HCT116 (cell line): ENCODE measurements at regions not wholly inside any gene's neighbourhood (a gene's known extent, or its start where the extent isn't known, plus 50 kb on each side); places are given as distances from the start of the nearest gene placed in this dataset.

ENCODE experiments used
- ATAC-seq: fragments of 200-7000 bp; cut with Tn5 transposase; 2 replicates; pipeline ENCODE4 v1.9.1; 2020; ENCODE audit warnings: mild to moderate bottlenecking, moderate library complexity
- BruUV-seq: library from RNA; stranded (reverse); fragments of 400-500 nt; replicated peaks from 2 replicates; lab custom pipeline; 2021; lab: Mats Ljungman, UMichigan
- CTCF ChIA-PET: fragments of 300-600 bp; sonication (Branson Sonifier 250); formaldehyde crosslinking; loops from one replicate; lab custom pipeline; 2021; ENCODE audit warnings: antibody characterized with exemption; lab: Charles Lee
- POLR2A ChIA-PET: fragments of 300-600, 350-600 bp; sonication (Branson Sonifier 250); formaldehyde crosslinking; loops from one replicate; lab custom pipeline; 2021; ENCODE audit warnings: antibody characterized with exemption; lab: Charles Lee
- RAD21 ChIA-PET, 2 experiments: fragments of 300-600 bp; sonication (Branson Sonifier 250); formaldehyde crosslinking; loops; one replicate each; lab custom pipeline; 2023; ENCODE audit warnings: low total read pairs in 2 of 2; ENCODE audit not compliant: uncharacterized antibody in 2 of 2, unreplicated experiment in 2 of 2, low non-redundant PET in 1 of 2; lab: Charles Lee
- DNase-seq: peaks from one replicate; pipeline ENCODE4 v3.0.0-alpha.2; 2010; ENCODE audit warnings: low read depth, low spot score
- H2AFZ ChIP-seq: fragments of 200-600 bp; shearing (Covaris generic), sonication (generic); 2 replicates; pipeline ENCODE4 v1.6.1; 2017; ENCODE audit warnings: low read depth, mixed run types, mixed read lengths, antibody characterized with exemption, low read length; ENCODE audit not compliant: poor library complexity, severe bottlenecking
- H3K27ac ChIP-seq: 2 replicates; pipeline ENCODE4 v1.5.1; 2012; ENCODE audit warnings: low read depth, low read length
- H3K27me3 ChIP-seq: fragments of 200-600 bp; sonication (generic); 2 replicates; pipeline ENCODE4 v1.6.1; 2016; ENCODE audit warnings: mixed run types, low read length, mixed read lengths; ENCODE audit not compliant: insufficient read depth
- H3K36me3 ChIP-seq, 2 experiments: fragments of 200-500 bp in 1 of 2; fragments of 200-600 bp in 1 of 2; sonication (Bioruptor generic) in 1 of 2; sonication (generic) in 1 of 2; 2 replicates each; pipeline versions ENCODE4 v1.5.1 to v1.6.1; 2014 to 2016; ENCODE audit warnings: low read length in 2 of 2, inconsistent platforms in 1 of 2, mixed read lengths in 1 of 2, mixed run types in 1 of 2; ENCODE audit not compliant: insufficient read depth in 2 of 2, control insufficient read depth in 1 of 2
- H3K4me1 ChIP-seq, 2 experiments: fragments of 200-600 bp in 1 of 2; sonication (generic) in 1 of 2; 2 replicates each; pipeline versions ENCODE4 v1.5.1 to v1.6.1; 2012 to 2017; ENCODE audit warnings: low read length in 2 of 2, inconsistent platforms in 1 of 2, mild to moderate bottlenecking in 1 of 2, mixed read lengths in 1 of 2, mixed run types in 1 of 2, moderate library complexity in 1 of 2; ENCODE audit not compliant: insufficient read depth in 2 of 2, control insufficient read depth in 1 of 2
- H3K4me2 ChIP-seq: fragments of 200-600 bp; sonication (generic); 2 replicates; pipeline ENCODE4 v1.6.1; 2017; ENCODE audit warnings: mixed run types, low read length, mixed read lengths
- H3K4me3 ChIP-seq, 2 experiments: fragments of 200-600 bp in 1 of 2; sonication (generic) in 1 of 2; replicated peaks in 1 of 2; 2 replicates each; pipeline ENCODE4 v1.5.1; 2011 to 2016; ENCODE audit warnings: low read length in 2 of 2, control low read depth in 1 of 2, low read depth in 1 of 2, mild to moderate bottlenecking in 1 of 2, mixed read lengths in 1 of 2, mixed run types in 1 of 2
- H3K79me2 ChIP-seq: fragments of 200-600 bp; sonication (generic); 2 replicates; pipeline ENCODE4 v1.6.1; 2017; ENCODE audit warnings: mild to moderate bottlenecking, mixed run types, low read length, moderate library complexity, mixed read lengths; ENCODE audit not compliant: insufficient read depth
- H3K9ac ChIP-seq: fragments of 200-600 bp; sonication (generic); 2 replicates; pipeline ENCODE4 v1.6.1; 2016; ENCODE audit warnings: low read length, mixed read lengths
- H3K9me2 ChIP-seq: fragments of 200-600 bp; sonication (generic), shearing (Covaris generic); 2 replicates; pipeline ENCODE4 v1.6.1; 2017; ENCODE audit warnings: mixed run types, mild to moderate bottlenecking, moderate library complexity; ENCODE audit not compliant: insufficient read depth
- H3K9me3 ChIP-seq, 2 experiments: fragments of 200-500 bp in 1 of 2; fragments of 200-600 bp in 1 of 2; sonication (Bioruptor generic) in 1 of 2; sonication (generic) in 1 of 2; 2 replicates each; pipeline ENCODE4 v1.6.1; 2014 to 2017; ENCODE audit warnings: low read length in 2 of 2, mixed read lengths in 2 of 2, inconsistent platforms in 1 of 2, low read depth in 1 of 2, mild to moderate bottlenecking in 1 of 2, mixed run types in 1 of 2, moderate library complexity in 1 of 2; ENCODE audit not compliant: control insufficient read depth in 1 of 2, insufficient read depth in 1 of 2
- H4K20me1 ChIP-seq: fragments of 200-600 bp; sonication (generic), shearing (Covaris generic); 2 replicates; pipeline ENCODE4 v1.6.1; 2017; ENCODE audit warnings: mixed run types, mild to moderate bottlenecking, moderate library complexity; ENCODE audit not compliant: insufficient read depth
- CBX3 ChIP-seq: IDR thresholded peaks from 2 replicates; pipeline ENCODE4 v1.6.1; 2012; ENCODE audit warnings: low read depth
- EZH2 ChIP-seq: fragments of 200-600 bp; sonication (generic); IDR thresholded peaks from 2 replicates; pipeline ENCODE4 v1.6.1; 2017; ENCODE audit warnings: antibody characterized with exemption, mixed run types
- EZH2phosphoT487 ChIP-seq: fragments of 200-600 bp; IDR thresholded peaks from 2 replicates; pipeline ENCODE4 v1.6.1; 2018; ENCODE audit warnings: antibody characterized with exemption, borderline replicate concordance
- POLR2A ChIP-seq: IDR thresholded peaks from 2 replicates; pipeline ENCODE4 v1.7.0; 2011; ENCODE audit warnings: borderline replicate concordance; ENCODE audit not compliant: insufficient read depth, insufficient read length; ENCODE audit errors: extremely low read depth
- POLR2AphosphoS5 ChIP-seq: IDR thresholded peaks from 2 replicates; pipeline ENCODE4 v1.6.1; 2011; ENCODE audit warnings: mild to moderate bottlenecking, low read depth, low read length, moderate library complexity
- RAD21 ChIP-seq: IDR thresholded peaks from 2 replicates; pipeline ENCODE4 v1.6.1; 2012; ENCODE audit warnings: low read depth, mild to moderate bottlenecking
- SP1 ChIP-seq: IDR thresholded peaks from 2 replicates; pipeline ENCODE4 v1.6.1; 2012; ENCODE audit warnings: low read depth
- SRF ChIP-seq: IDR thresholded peaks from 2 replicates; pipeline ENCODE4 v1.6.1; 2012; ENCODE audit warnings: low read depth
- TCF7L2 ChIP-seq: IDR thresholded peaks from 2 replicates; pipeline ENCODE4 v1.7.0; 2011; ENCODE audit warnings: borderline replicate concordance, inconsistent platforms; ENCODE audit not compliant: insufficient read depth, insufficient read length; ENCODE audit errors: extremely low read depth
- YY1 ChIP-seq: IDR thresholded peaks from 2 replicates; pipeline ENCODE4 v1.6.1; 2011; ENCODE audit warnings: low read length, low read depth, moderate library complexity, mild to moderate bottlenecking; ENCODE audit not compliant: insufficient replicate concordance; ENCODE audit errors: extremely low read depth
- ZNF274 ChIP-seq: fragments of 200-500 bp; sonication (Bioruptor generic); IDR thresholded peaks from 2 replicates; pipeline ENCODE4 v1.6.1; 2014; ENCODE audit warnings: mild to moderate bottlenecking, low read depth, low read length, inconsistent platforms
- intact Hi-C: fragments of 100-400 bp; cut with micrococcal nuclease; formaldehyde crosslinking; loops from 2 replicates; pipeline ENCODE4 v1.10.0; 2022
- TF ChIP-seq, protein P1 (sequence below): IDR thresholded peaks from 2 replicates; pipeline ENCODE4 v1.6.1; 2012; ENCODE audit warnings: low read depth

DNA sequence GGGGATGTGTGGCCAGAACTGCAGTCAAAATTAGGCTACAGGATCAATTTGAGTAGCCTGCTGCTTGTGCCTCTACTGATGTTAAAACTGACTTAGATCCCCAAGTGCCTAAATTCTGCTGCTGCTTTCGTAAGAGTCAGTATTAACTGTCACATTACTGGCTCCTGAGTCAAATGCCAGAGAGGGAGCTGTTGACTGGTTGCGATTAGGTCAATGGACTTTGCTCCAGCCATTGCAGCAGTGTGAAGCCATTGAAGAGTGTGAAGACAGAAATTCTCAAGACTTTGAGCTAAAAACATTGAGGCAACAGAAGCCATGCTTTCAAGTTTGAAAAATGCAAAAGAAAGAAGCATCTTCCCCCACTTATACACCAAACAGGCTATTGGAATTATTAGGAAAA lies 151.1 kb upstream of the MITF start:
- intact Hi-C loops: no loop called here
- Histone ChIP-seq H3K36me3 (no peaks in the 10 kb centered on the region), H3K79me2 (no peaks in the 10 kb centered on the region), H3K9me3 (no peaks in the 10 kb centered on the region; a peak in 1 of 4 replicates), H2AFZ (no peak overlapping the region), H3K27ac (no peak overlapping the region), H3K4me1 (no peaks in the 10 kb centered on the region), H3K27me3 (no peaks in the 10 kb centered on the region), H3K4me2 (no peak overlapping the region), H3K4me3 (no peak overlapping the region), H4K20me1 (no peaks in the 10 kb centered on the region), H3K9ac (no peak overlapping the region), H3K9me2 (no peaks in the 10 kb centered on the region)
- no peak for TF ChIP-seq POLR2A
- TF ChIP-seq POLR2AphosphoS5: no peak
- TF ChIP-seq EZH2phosphoT487: no peak
- TF ChIP-seq SRF: no peak
- DNase-seq (no peak), ATAC-seq (no peak)
- RAD21 ChIA-PET: no interaction called here
- CTCF ChIA-PET: no interaction called here
- no TSS peak for BruUV-seq
- POLR2A ChIA-PET: no interaction called here

DNA sequence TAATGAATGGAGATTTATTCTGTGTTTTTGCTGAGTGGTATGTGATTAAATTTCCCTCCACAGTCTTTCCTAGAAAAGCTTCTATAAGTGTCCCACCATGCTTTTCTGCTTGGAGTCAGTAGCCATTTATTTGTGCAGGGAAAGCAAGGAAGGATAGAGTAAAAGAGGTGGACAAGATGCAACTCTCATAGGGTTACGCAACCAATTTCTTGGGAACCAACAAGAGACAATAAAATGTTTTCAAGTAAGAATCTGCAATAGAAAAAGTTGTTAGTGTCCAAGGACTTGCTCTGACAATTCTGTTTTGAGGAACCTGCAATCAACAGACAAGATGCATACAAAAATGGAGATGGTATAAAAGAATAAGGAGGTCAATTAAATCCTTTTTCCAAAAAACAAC lies 153.8 kb upstream of the MITF start:
- intact Hi-C loops: no loop called here
- POLR2A ChIA-PET: no interaction called here

More for the DNA sequence above, 153.8 kb upstream of the MITF start:
- CTCF ChIA-PET: no interaction called here
- Histone ChIP-seq H2AFZ (no peak overlapping the region), H3K9me3 (no peaks in the 10 kb centered on the region; a peak in 1 of 4 replicates), H3K9ac (no peak overlapping the region), H3K4me2 (no peak overlapping the region), H4K20me1 (no peaks in the 10 kb centered on the region), H3K9me2 (no peaks in the 10 kb centered on the region), H3K79me2 (no peaks in the 10 kb centered on the region), H3K27me3 (no peaks in the 10 kb centered on the region), H3K27ac (no peak overlapping the region), H3K36me3 (no peaks in the 10 kb centered on the region), H3K4me3 (no peak overlapping the region), H3K4me1 (no peaks in the 10 kb centered on the region)
- no peak for ATAC-seq
- TF ChIP-seq SP1 (no peak), YY1 (no peak), TCF7L2 (no peak), EZH2phosphoT487 (no peak), EZH2 (no peak), SRF (no peak), ZNF274 (no peak), RAD21 (no peak), CBX3 (no peak), POLR2AphosphoS5 (no peak), POLR2A (no peak)
- TF ChIP-seq, protein P1, sequence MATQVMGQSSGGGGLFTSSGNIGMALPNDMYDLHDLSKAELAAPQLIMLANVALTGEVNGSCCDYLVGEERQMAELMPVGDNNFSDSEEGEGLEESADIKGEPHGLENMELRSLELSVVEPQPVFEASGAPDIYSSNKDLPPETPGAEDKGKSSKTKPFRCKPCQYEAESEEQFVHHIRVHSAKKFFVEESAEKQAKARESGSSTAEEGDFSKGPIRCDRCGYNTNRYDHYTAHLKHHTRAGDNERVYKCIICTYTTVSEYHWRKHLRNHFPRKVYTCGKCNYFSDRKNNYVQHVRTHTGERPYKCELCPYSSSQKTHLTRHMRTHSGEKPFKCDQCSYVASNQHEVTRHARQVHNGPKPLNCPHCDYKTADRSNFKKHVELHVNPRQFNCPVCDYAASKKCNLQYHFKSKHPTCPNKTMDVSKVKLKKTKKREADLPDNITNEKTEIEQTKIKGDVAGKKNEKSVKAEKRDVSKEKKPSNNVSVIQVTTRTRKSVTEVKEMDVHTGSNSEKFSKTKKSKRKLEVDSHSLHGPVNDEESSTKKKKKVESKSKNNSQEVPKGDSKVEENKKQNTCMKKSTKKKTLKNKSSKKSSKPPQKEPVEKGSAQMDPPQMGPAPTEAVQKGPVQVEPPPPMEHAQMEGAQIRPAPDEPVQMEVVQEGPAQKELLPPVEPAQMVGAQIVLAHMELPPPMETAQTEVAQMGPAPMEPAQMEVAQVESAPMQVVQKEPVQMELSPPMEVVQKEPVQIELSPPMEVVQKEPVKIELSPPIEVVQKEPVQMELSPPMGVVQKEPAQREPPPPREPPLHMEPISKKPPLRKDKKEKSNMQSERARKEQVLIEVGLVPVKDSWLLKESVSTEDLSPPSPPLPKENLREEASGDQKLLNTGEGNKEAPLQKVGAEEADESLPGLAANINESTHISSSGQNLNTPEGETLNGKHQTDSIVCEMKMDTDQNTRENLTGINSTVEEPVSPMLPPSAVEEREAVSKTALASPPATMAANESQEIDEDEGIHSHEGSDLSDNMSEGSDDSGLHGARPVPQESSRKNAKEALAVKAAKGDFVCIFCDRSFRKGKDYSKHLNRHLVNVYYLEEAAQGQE: no peak
- RAD21 ChIA-PET: no interaction called here
- BruUV-seq: no TSS peak
- DNase-seq: no peak
